IMR-90 (cell line): ENCODE measurements at regions not wholly inside any gene's neighbourhood (a gene's known extent, or its start where the extent isn't known, plus 50 kb on each side); places are given as distances from the start of the nearest gene placed in this dataset.

ENCODE experiments used
- CEBPB ChIP-seq: IDR thresholded peaks from 2 replicates; pipeline ENCODE4 v1.6.1; 2012; ENCODE audit warnings: low read depth, low read length, improper control_type of control experiment
- CTCF ChIP-seq: conservative IDR thresholded peaks from 2 replicates; pipeline ENCODE4 v1.5.1; 2012; ENCODE audit warnings: mild to moderate bottlenecking, low read depth, low read length, improper control_type of control experiment
- ELK1 ChIP-seq: fragments of 150-350 bp; IDR thresholded peaks from 2 replicates; pipeline ENCODE4 v1.6.1; 2016; ENCODE audit warnings: low read depth, mild to moderate bottlenecking, low read length, moderate library complexity, borderline replicate concordance
- FOS ChIP-seq: fragments of 150-350 bp; IDR thresholded peaks from 2 replicates; pipeline ENCODE4 v1.6.1; 2016; ENCODE audit warnings: low read depth, low read length
- MAFK ChIP-seq: IDR thresholded peaks from 2 replicates; pipeline ENCODE4 v1.6.1; 2012; ENCODE audit warnings: low read depth, low read length, improper control_type of control experiment
- POLR2A ChIP-seq: IDR thresholded peaks from 2 replicates; pipeline ENCODE4 v1.6.1; 2012; ENCODE audit warnings: mild to moderate bottlenecking, low read depth, low read length
- TF ChIP-seq, protein P1 (sequence below): fragments of 150-350 bp; IDR thresholded peaks from 2 replicates; pipeline ENCODE4 v1.6.1; 2017; ENCODE audit warnings: mild to moderate bottlenecking, antibody characterized with exemption, low read length, low read depth

DNA sequence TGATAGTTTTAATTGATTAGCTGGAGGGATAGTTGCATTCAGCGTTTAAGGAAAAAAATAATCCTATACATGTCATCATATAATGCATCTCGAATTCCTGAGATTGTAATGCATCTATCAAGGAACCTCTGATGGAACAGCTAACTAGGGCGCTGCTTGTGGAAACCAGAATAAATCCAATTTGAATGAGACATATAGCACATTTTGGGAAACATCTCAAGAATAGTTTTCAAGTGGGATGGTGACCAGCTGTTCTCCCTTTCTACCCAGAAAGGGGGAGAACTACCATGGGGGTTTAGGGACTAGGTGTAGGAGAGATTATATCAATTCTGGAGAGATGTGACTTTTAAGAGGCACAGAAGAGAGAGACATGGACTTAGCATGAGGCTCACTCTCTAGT lies 319.3 kb upstream of the BRINP1 start:
- no peak for TF ChIP-seq CTCF
- no peak for TF ChIP-seq FOS
- TF ChIP-seq ELK1 = no peak
- no peak for TF ChIP-seq MAFK
- no peak for TF ChIP-seq POLR2A
- no peak for TF ChIP-seq CEBPB
- TF ChIP-seq, protein P1, sequence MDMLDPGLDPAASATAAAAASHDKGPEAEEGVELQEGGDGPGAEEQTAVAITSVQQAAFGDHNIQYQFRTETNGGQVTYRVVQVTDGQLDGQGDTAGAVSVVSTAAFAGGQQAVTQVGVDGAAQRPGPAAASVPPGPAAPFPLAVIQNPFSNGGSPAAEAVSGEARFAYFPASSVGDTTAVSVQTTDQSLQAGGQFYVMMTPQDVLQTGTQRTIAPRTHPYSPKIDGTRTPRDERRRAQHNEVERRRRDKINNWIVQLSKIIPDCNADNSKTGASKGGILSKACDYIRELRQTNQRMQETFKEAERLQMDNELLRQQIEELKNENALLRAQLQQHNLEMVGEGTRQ = no peak
